HG03354 (cell line): ENCODE measurements at regions not wholly inside any gene's neighbourhood (a gene's known extent, or its start where the extent isn't known, plus 50 kb on each side); places are given as distances from the start of the nearest gene placed in this dataset.
"Not testable (repeated sequence)": the region's sequence is repeated elsewhere in the genome, so short reads cannot be mapped to it uniquely, and the experiment has no call there.

Experiments used
- ATAC-seq: cut with Tn5 transposase; IDR thresholded peaks from one replicate; pipeline ENCODE4 v1.9.1; 2021; ENCODE audit warnings: mild to moderate bottlenecking; ENCODE audit not compliant: unreplicated experiment, poor library complexity, severe bottlenecking

- no peak for ATAC-seq
These were observed 448.2 kb downstream of the PPARGC1A start for GRCh38 chr4:23441530-23442069.

GRCh38 chr4:23438764-23439163 is 451.1 kb downstream of the PPARGC1A start:
- no peak for ATAC-seq

GRCh38 chr4:23429497-23429896 is 460.4 kb downstream of the PPARGC1A start:
- ATAC-seq = no peak

GRCh38 chr4:23425570-23425969 is 464.3 kb downstream of the PPARGC1A start:
- ATAC-seq = no peak

- no peak for ATAC-seq
These were observed 466.3 kb downstream of the PPARGC1A start for GRCh38 chr4:23423540-23423939.

- ATAC-seq = no peak
These were observed 467.0 kb downstream of the PPARGC1A start for GRCh38 chr4:23422878-23423277.

GRCh38 chr4:23413631-23414030 is 476.2 kb downstream of the PPARGC1A start:
- no peak for ATAC-seq

GRCh38 chr4:23412701-23413100 is 477.1 kb downstream of the PPARGC1A start:
- ATAC-seq = no peak

- ATAC-seq = not testable (repeated sequence)
These were observed 480.9 kb downstream of the PPARGC1A start for GRCh38 chr4:23408913-23409312.

- ATAC-seq = no peak
These were observed 488.3 kb downstream of the PPARGC1A start for GRCh38 chr4:23401572-23401971.

GRCh38 chr4:23392860-23393458 is 496.9 kb downstream of the PPARGC1A start:
- ATAC-seq = no peak

GRCh38 chr4:23390246-23390645 is 499.6 kb downstream of the PPARGC1A start:
- ATAC-seq = no peak

GRCh38 chr4:23388699-23389395 is 501.0 kb downstream of the PPARGC1A start:
- no peak for ATAC-seq

GRCh38 chr4:23388255-23388654 is 501.6 kb downstream of the PPARGC1A start:
- ATAC-seq = no peak

GRCh38 chr4:23384741-23385140 is 505.1 kb downstream of the PPARGC1A start:
- ATAC-seq = no peak

- no peak for ATAC-seq
These were observed 507.0 kb downstream of the PPARGC1A start for GRCh38 chr4:23382879-23383278.

GRCh38 chr4:23374259-23374658 is 515.6 kb downstream of the PPARGC1A start:
- ATAC-seq = no peak

- ATAC-seq = no peak
These were observed 516.6 kb downstream of the PPARGC1A start for GRCh38 chr4:23373261-23373660.

GRCh38 chr4:23371533-23371932 is 518.3 kb downstream of the PPARGC1A start:
- no peak for ATAC-seq

- ATAC-seq = no peak
These were observed 520.5 kb downstream of the PPARGC1A start for GRCh38 chr4:23369331-23369730.

GRCh38 chr4:23368081-23368697 is 521.7 kb downstream of the PPARGC1A start:
- no peak for ATAC-seq
